NB4 (cell line): ENCODE measurements at regions not wholly inside any gene's neighbourhood (a gene's known extent, or its start where the extent isn't known, plus 50 kb on each side); places are given as distances from the start of the nearest gene placed in this dataset.

Experiments used
- DNase-seq: peaks from one replicate; pipeline ENCODE4 v3.0.0; 2010; ENCODE audit warnings: low read depth
- H3K4me3 ChIP-seq: one replicate; pipeline ENCODE4 v1.5.1; 2011; ENCODE audit warnings: mild to moderate bottlenecking, low read depth, low read length, moderate library complexity
- CTCF ChIP-seq: IDR thresholded peaks from one replicate; pipeline ENCODE4 v1.5.1; 2012; ENCODE audit warnings: low read depth, low read length
- MAX ChIP-seq: IDR thresholded peaks from 2 replicates; pipeline ENCODE4 v1.6.1; 2011; ENCODE audit warnings: low read depth, low read length
- MYC ChIP-seq: IDR thresholded peaks from 2 replicates; pipeline ENCODE4 v1.6.1; 2011; ENCODE audit warnings: low read depth, low read length
- POLR2A ChIP-seq: IDR thresholded peaks from 2 replicates; pipeline ENCODE4 v1.6.1; 2011; ENCODE audit warnings: mild to moderate bottlenecking; ENCODE audit not compliant: insufficient read length; ENCODE audit errors: extremely low read depth

- no peak for TF ChIP-seq MYC
- no peak for TF ChIP-seq POLR2A
- no peak for TF ChIP-seq CTCF
- TF ChIP-seq MAX: no peak
- no peak overlapping the region for H3K4me3 ChIP-seq
- DNase-seq: no peak
Measured at GRCh38 chr11:80948781-80949180, 1508.0 kb upstream of the TENM4 start.

- TF ChIP-seq MYC (no peak), POLR2A (no peak), MAX (no peak), CTCF (no peak)
- no peak overlapping the region for H3K4me3 ChIP-seq
Measured at GRCh38 chr11:80944758-80945157, 1503.9 kb upstream of the TENM4 start.

GRCh38 chr11:80943226-80943625, 1502.4 kb upstream of the TENM4 start:
- no peak for DNase-seq
- no peak for TF ChIP-seq MAX
- no peak for TF ChIP-seq MYC
- no peak for TF ChIP-seq CTCF
- TF ChIP-seq POLR2A: no peak
- no peak overlapping the region for H3K4me3 ChIP-seq

More at GRCh38 chr11:80944758-80945157, 1503.9 kb upstream of the TENM4 start:
- no peak for DNase-seq

GRCh38 chr11:80937842-80938241, 1497.0 kb upstream of the TENM4 start:
- DNase-seq: no peak
- TF ChIP-seq CTCF: no peak
- no peak for TF ChIP-seq POLR2A
- TF ChIP-seq MAX: no peak
- no peak for TF ChIP-seq MYC
- H3K4me3 ChIP-seq: no peak overlapping the region

- no peak for DNase-seq
- TF ChIP-seq MAX (no peak), POLR2A (no peak), CTCF (no peak), MYC (no peak)
- no peak overlapping the region for H3K4me3 ChIP-seq
Measured at GRCh38 chr11:80930038-80930437, 1489.2 kb upstream of the TENM4 start.
